Testis (tissue), 2 donors: ENCODE measurements at regions not wholly inside any gene's neighbourhood (a gene's known extent, or its start where the extent isn't known, plus 50 kb on each side); places are given as distances from the start of the nearest gene placed in this dataset.

Source experiments
- CTCF ChIP-seq, 3 experiments: fragments of 450-650 bp in 2 of 3; fragments of 200-600 bp in 1 of 3; sonication (generic) in 1 of 3; IDR thresholded peaks; one replicate each; pipeline ENCODE4 v1.5.1; 2016 to 2019; ENCODE audit warnings: antibody characterized with exemption in 3 of 3, mild to moderate bottlenecking in 2 of 3, moderate library complexity in 1 of 3
- POLR2A ChIP-seq: fragments of 450-650 bp; IDR thresholded peaks from one replicate; pipeline ENCODE4 v1.6.1; 2017; ENCODE audit warnings: antibody characterized with exemption, mild to moderate bottlenecking, moderate library complexity

GRCh38 chr15:62737551-62737950, 305.0 kb upstream of the TPM1 start:
- no peak for TF ChIP-seq POLR2A
- no peak for TF ChIP-seq CTCF (IDR thresholded peaks at IDR 0.05)
